ENCODE measurements at regions not wholly inside any gene's neighbourhood (a gene's known extent, or its start where the extent isn't known, plus 50 kb on each side); places are given as distances from the start of the nearest gene placed in this dataset.

GRCh38 chr10:88186335-88186734, 322.9 kb downstream of the PTEN start:
- TF ChIP-seq POLR2A (IDR thresholded peaks at IDR 0.05): no peak
- no peak for TF ChIP-seq CTCF (IDR thresholded peaks at IDR 0.05)
- no peak for TF ChIP-seq POLR2AphosphoS5 (IDR thresholded peaks at IDR 0.05)
